Hepatocyte (in vitro differentiated cells): ENCODE measurements at regions not wholly inside any gene's neighbourhood (a gene's known extent, or its start where the extent isn't known, plus 50 kb on each side); places are given as distances from the start of the nearest gene placed in this dataset.

Experiments
- DNase-seq: peaks from one replicate; pipeline ENCODE4 v3.0.0-alpha.2; 2016; ENCODE audit warnings: low spot score
- H2AFZ ChIP-seq: fragments of 200-600 bp; sonication (generic); 2 replicates; pipeline ENCODE4 v1.6.0; 2016; ENCODE audit warnings: antibody characterized with exemption, mild to moderate bottlenecking
- H3K27ac ChIP-seq: fragments of 200-600 bp; sonication (generic); 2 replicates; pipeline ENCODE4 v1.5.1; 2016; ENCODE audit warnings: mild to moderate bottlenecking
- H3K27me3 ChIP-seq: fragments of 200-600 bp; sonication (generic); 2 replicates; pipeline ENCODE4 v1.6.1; 2016
- H3K36me3 ChIP-seq: fragments of 200-600 bp; sonication (generic); replicated peaks from 2 replicates; pipeline ENCODE4 v1.5.1; 2016; ENCODE audit warnings: low read depth; ENCODE audit not compliant: insufficient read depth
- H3K4me1 ChIP-seq: fragments of 200-600 bp; sonication (generic); 2 replicates; pipeline ENCODE4 v1.5.1; 2016; ENCODE audit warnings: mild to moderate bottlenecking, moderate library complexity; ENCODE audit not compliant: insufficient read depth
- H3K4me2 ChIP-seq: fragments of 200-600 bp; sonication (generic); 2 replicates; pipeline ENCODE4 v1.6.0; 2016
- H3K4me3 ChIP-seq: fragments of 200-600 bp; sonication (generic); 2 replicates; pipeline ENCODE4 v1.5.1; 2016; ENCODE audit warnings: mild to moderate bottlenecking
- H3K79me2 ChIP-seq: fragments of 200-600 bp; sonication (generic); 2 replicates; pipeline ENCODE4 v1.6.0; 2017; ENCODE audit warnings: mild to moderate bottlenecking
- H3K9me2 ChIP-seq: fragments of 200-600 bp; sonication (generic); replicated peaks from 2 replicates; pipeline ENCODE4 v1.6.0; 2017; ENCODE audit warnings: mild to moderate bottlenecking; ENCODE audit not compliant: insufficient read depth
- H3K9me3 ChIP-seq: fragments of 200-600 bp; sonication (generic); 2 replicates; pipeline ENCODE4 v1.5.1; 2016; ENCODE audit warnings: low read depth, mild to moderate bottlenecking
- H4K20me1 ChIP-seq: fragments of 200-600 bp; sonication (generic); 2 replicates; pipeline ENCODE4 v1.6.0; 2016; ENCODE audit warnings: mild to moderate bottlenecking; ENCODE audit not compliant: insufficient read depth, poor library complexity, severe bottlenecking
- CTCF ChIP-seq: fragments of 200-600 bp; sonication (generic); IDR thresholded peaks from 2 replicates; pipeline ENCODE4 v1.5.1; 2016; ENCODE audit warnings: antibody characterized with exemption, mild to moderate bottlenecking; ENCODE audit not compliant: poor library complexity
- EZH2 ChIP-seq: fragments of 200-600 bp; sonication (generic); IDR thresholded peaks from 2 replicates; pipeline ENCODE4 v1.6.1; 2016; ENCODE audit warnings: antibody characterized with exemption, mild to moderate bottlenecking, borderline replicate concordance
- EZH2phosphoT487 ChIP-seq: fragments of 200-600 bp; sonication (generic); IDR thresholded peaks from one replicate; pipeline ENCODE4 v1.6.1; 2018; ENCODE audit warnings: antibody characterized with exemption, mild to moderate bottlenecking, low read depth, moderate library complexity; ENCODE audit not compliant: unreplicated experiment, severe bottlenecking
- WGBS: methylation state at CpG from one replicate; pipeline ENCODE4 v1.1.6; 2016; ENCODE audit warnings: low lambda C conversion rate; ENCODE audit errors: missing lambda C conversion rate; 5-methylcytosine and 5-hydroxymethylcytosine counted together

GRCh38 chr2:8426550-8426949, 255.3 kb upstream of the ID2 start:
- 85% methylated on average over 10 of the region's 10 CpGs for WGBS
- H3K27me3 ChIP-seq: no peaks in the 10 kb centered on the region
- H3K4me3 ChIP-seq: no peak overlapping the region
- H3K9me2 ChIP-seq: no peaks in the 10 kb centered on the region
- no peaks in the 10 kb centered on the region for H3K36me3 ChIP-seq
- no peaks in the 10 kb centered on the region for H3K9me3 ChIP-seq
- no peak overlapping the region for H3K27ac ChIP-seq
- H2AFZ ChIP-seq: no peak overlapping the region
- no peak overlapping the region for H3K4me2 ChIP-seq
- H4K20me1 ChIP-seq: no peaks in the 10 kb centered on the region
- H3K4me1 ChIP-seq: no peaks in the 10 kb centered on the region
- TF ChIP-seq EZH2phosphoT487 (no peak), EZH2 (no peak), CTCF (no peak)
- no peaks in the 10 kb centered on the region for H3K79me2 ChIP-seq
- DNase-seq: no peak

- no peaks in the 10 kb centered on the region for H3K79me2 ChIP-seq
- H3K9me3 ChIP-seq: no peaks in the 10 kb centered on the region
- H3K9me2 ChIP-seq: no peaks in the 10 kb centered on the region
- WGBS: 86% methylated on average over 4 of the region's 4 CpGs
- H3K4me2 ChIP-seq: no peak overlapping the region
- H3K36me3 ChIP-seq: no peaks in the 10 kb centered on the region
- TF ChIP-seq CTCF: no peak
- no peak for TF ChIP-seq EZH2phosphoT487
- TF ChIP-seq EZH2: no peak
- H3K27me3 ChIP-seq: no peaks in the 10 kb centered on the region
- no peaks in the 10 kb centered on the region for H4K20me1 ChIP-seq
- DNase-seq: no peak
- no peak overlapping the region for H3K27ac ChIP-seq
- H3K4me3 ChIP-seq: no peak overlapping the region
- H3K4me1 ChIP-seq: no peaks in the 10 kb centered on the region
- no peak overlapping the region for H2AFZ ChIP-seq
These were observed 254.6 kb upstream of the ID2 start for GRCh38 chr2:8427211-8427610.

GRCh38 chr2:8430628-8431027, 251.2 kb upstream of the ID2 start:
- Histone ChIP-seq H3K27ac (no peak overlapping the region), H3K9me2 (no peaks in the 10 kb centered on the region), H3K36me3 (no peaks in the 10 kb centered on the region), H3K4me3 (no peak overlapping the region), H2AFZ (no peak overlapping the region), H3K27me3 (no peaks in the 10 kb centered on the region), H3K4me2 (no peak overlapping the region), H3K79me2 (no peaks in the 10 kb centered on the region), H3K4me1 (no peaks in the 10 kb centered on the region), H3K9me3 (no peaks in the 10 kb centered on the region), H4K20me1 (no peaks in the 10 kb centered on the region)
- WGBS: 85% methylated on average over 4 of the region's 4 CpGs
- no peak for TF ChIP-seq CTCF
- no peak for TF ChIP-seq EZH2phosphoT487
- DNase-seq: no peak
